ENCODE measurements at regions not wholly inside any gene's neighbourhood (a gene's known extent, or its start where the extent isn't known, plus 50 kb on each side); places are given as distances from the start of the nearest gene placed in this dataset.

GRCh38 chr5:136731241-136731900, 366.0 kb upstream of the TRPC7 start:
- TF ChIP-seq POLR2A (IDR thresholded peaks at IDR 0.05; ENCODE audit: low read depth) (no peak), CTCF (IDR thresholded peaks at IDR 0.05) (no peak), EP300 (IDR thresholded peaks at IDR 0.05) (no peak)
